Stimulated activated effector memory CD8-positive, alpha-beta T cell treated with anti-CD3 and anti-CD28 coated beads, Interleukin-12 subunit alpha, Interleukin-12 subunit beta, amount 100 ng/mL, for 72 hours (primary cell): ENCODE measurements at regions not wholly inside any gene's neighbourhood (a gene's known extent, or its start where the extent isn't known, plus 50 kb on each side); places are given as distances from the start of the nearest gene placed in this dataset.
A peak's percentile ranks its signal among the peaks of the same experiment; 100 is the strongest.
"Not testable (repeated sequence)": the region's sequence is repeated elsewhere in the genome, so short reads cannot be mapped to it uniquely, and the experiment has no call there.

Experiments used
- ATAC-seq: fragments of 150-1000 bp; cut with Tn5 transposase; 2 replicates; pipeline ENCODE4 v1.10.0; 2021
- DNase-seq, 2 donors: peaks; one replicate each; pipeline ENCODE4 v3.0.0; 2021 to 2022; ENCODE audit warnings: low spot score in 2 of 2
- H3K27ac Mint-ChIP-seq: one replicate; pipeline ENCODE4 v1.8.0; 2022; ENCODE audit warnings: mild to moderate bottlenecking, mixed read lengths
- H3K36me3 Mint-ChIP-seq: one replicate; pipeline ENCODE4 v1.8.0; 2022; ENCODE audit warnings: mild to moderate bottlenecking, mixed read lengths
- H3K4me1 Mint-ChIP-seq: one replicate; pipeline ENCODE4 v1.8.0; 2022; ENCODE audit warnings: mixed read lengths
- H3K4me3 Mint-ChIP-seq: one replicate; pipeline ENCODE4 v1.8.0; 2022; ENCODE audit warnings: mild to moderate bottlenecking, mixed read lengths
- H3K9me3 Mint-ChIP-seq: one replicate; pipeline ENCODE4 v1.8.0; 2022; ENCODE audit warnings: mixed read lengths

DNA sequence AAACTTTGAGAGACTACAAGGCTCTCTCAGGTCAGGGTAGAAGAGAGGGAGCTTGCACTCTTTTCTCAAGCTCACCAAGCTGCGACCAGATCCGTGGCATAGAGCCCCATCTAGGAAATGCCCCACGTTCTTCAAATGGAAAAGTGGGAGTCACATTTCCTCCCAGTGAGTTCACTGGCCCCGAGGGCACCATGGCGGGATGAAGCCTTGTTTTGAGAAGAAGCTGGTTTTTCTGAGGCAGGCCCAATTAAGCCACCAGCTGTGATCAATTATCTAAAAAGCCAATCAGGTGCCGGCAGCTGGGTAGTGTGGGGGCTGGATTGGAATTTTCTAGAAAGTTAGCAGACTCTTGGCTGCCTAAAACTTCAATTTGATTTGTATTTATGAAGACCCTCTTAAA, 101.4 kb downstream of the ZNF365 start:
- Mint-ChIP-seq H3K9me3 (no peaks in the 10 kb centered on the region), H3K27ac (no peak overlapping the region), H3K4me1 (no peaks in the 10 kb centered on the region), H3K36me3 (no peaks in the 10 kb centered on the region), H3K4me3 (no peak overlapping the region)
- DNase-seq (no peak), ATAC-seq (no peak)

GRCh38 chr10:62479523-62479922, 105.4 kb downstream of the ZNF365 start:
- H3K4me3 Mint-ChIP-seq = no peak overlapping the region
- no peak for DNase-seq

GRCh38 chr10:62480196-62480595, 106.0 kb downstream of the ZNF365 start:
- Mint-ChIP-seq H3K27ac (no peak overlapping the region), H3K9me3 (no peaks in the 10 kb centered on the region), H3K36me3 (no peaks in the 10 kb centered on the region), H3K4me3 (no peak overlapping the region), H3K4me1 (no peaks in the 10 kb centered on the region)
- ATAC-seq (no peak), DNase-seq (no peak)

More at GRCh38 chr10:62479523-62479922, 105.4 kb downstream of the ZNF365 start:
- no peak overlapping the region for H3K27ac Mint-ChIP-seq
- H3K9me3 Mint-ChIP-seq = no peaks in the 10 kb centered on the region
- no peaks in the 10 kb centered on the region for H3K36me3 Mint-ChIP-seq
- H3K4me1 Mint-ChIP-seq = no peaks in the 10 kb centered on the region
- ATAC-seq = no peak

GRCh38 chr10:62482581-62482980, 108.4 kb downstream of the ZNF365 start:
- no peak overlapping the region for H3K4me3 Mint-ChIP-seq
- no peak for DNase-seq
- ATAC-seq = no peak
- no peaks in the 10 kb centered on the region for H3K4me1 Mint-ChIP-seq
- H3K36me3 Mint-ChIP-seq = no peaks in the 10 kb centered on the region
- no peaks in the 10 kb centered on the region for H3K9me3 Mint-ChIP-seq
- no peak overlapping the region for H3K27ac Mint-ChIP-seq

DNA sequence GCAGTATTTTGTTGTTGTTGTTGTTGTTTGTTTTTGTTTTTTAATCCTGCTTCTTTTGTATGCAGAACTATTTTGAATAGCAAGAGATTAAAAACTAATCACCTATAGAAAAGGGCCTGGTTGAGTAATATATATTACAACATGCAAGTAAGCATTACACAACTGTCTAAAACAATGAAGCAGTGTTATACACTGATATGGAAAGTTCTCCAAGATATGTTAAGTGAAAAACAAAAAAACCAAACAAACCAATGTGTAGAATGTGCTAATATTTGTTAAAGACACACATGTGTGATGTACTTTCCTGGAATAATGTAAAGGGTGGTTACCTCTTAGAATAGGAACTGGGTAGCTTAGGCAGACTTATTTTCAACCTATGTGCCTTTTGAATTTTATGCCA, 117.4 kb downstream of the ZNF365 start:
- Mint-ChIP-seq H3K27ac (no peak overlapping the region), H3K9me3 (no peaks in the 10 kb centered on the region), H3K4me1 (no peaks in the 10 kb centered on the region), H3K36me3 (no peaks in the 10 kb centered on the region), H3K4me3 (no peak overlapping the region)
- no peak for ATAC-seq
- no peak for DNase-seq

DNA sequence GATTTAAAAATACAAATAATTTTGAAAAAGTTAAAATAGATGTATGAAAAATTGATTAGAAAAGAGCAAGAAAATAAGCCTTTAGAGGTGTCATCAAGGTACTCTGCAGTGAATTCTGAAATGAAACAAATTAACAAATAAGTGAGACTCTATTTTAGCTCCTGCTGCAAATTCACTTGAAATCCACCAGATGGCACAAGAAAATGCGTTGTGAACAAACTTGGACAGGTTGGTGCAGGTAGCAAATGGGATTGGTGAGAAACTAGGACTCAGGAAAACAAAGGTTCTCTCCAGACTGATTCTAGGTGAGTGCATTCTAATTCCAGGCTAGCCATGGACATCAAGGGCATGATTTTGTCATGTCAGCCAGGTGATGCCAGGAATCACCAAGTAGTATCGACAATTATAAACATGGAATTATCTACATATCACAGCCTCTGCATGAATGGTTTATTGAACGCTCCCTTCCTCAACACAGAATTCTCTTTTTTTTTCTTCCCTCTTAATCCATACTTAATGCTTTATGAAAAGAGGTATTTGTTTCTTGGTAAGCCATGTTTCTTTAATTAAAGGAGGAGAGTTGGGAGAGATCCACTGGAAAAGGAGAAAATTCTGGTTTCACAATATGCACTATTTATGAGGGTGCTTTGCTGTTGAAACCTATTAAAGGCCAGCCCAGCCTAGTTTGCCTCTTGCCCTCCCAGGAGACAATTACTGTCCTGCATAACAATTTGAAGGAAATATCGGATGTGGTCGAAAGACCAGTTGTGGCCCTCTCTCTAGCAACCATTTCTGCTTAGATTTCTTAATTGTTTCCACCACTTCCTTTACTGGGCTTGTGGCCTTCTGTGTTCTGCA, 118.1 kb downstream of the ZNF365 start:
- Mint-ChIP-seq H3K4me3 (no peak overlapping the region), H3K27ac (no peak overlapping the region), H3K9me3 (no peaks in the 10 kb centered on the region), H3K36me3 (no peaks in the 10 kb centered on the region), H3K4me1 (no peaks in the 10 kb centered on the region)
- no peak for ATAC-seq
- no peak for DNase-seq

DNA sequence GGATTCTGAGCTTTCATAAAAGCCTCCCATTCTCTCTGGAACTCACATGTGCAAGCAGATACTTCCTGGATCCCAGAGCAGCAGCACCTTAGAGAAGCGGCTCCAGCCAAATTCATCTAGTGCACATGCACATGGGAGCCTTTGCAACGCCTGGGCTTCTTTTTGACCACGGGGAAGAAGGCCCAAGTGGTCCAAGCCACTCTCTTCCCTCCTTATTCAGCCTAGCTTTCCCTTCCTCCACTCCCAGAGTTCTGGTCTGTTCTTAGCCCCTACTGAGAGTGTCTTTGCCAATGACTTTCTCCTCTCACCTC, 118.7 kb downstream of the ZNF365 start:
- no peaks in the 10 kb centered on the region for H3K36me3 Mint-ChIP-seq
- H3K27ac Mint-ChIP-seq = no peak overlapping the region
- no peaks in the 10 kb centered on the region for H3K4me1 Mint-ChIP-seq
- ATAC-seq = no peak
- H3K9me3 Mint-ChIP-seq = no peaks in the 10 kb centered on the region
- no peak overlapping the region for H3K4me3 Mint-ChIP-seq
- no peak for DNase-seq

DNA sequence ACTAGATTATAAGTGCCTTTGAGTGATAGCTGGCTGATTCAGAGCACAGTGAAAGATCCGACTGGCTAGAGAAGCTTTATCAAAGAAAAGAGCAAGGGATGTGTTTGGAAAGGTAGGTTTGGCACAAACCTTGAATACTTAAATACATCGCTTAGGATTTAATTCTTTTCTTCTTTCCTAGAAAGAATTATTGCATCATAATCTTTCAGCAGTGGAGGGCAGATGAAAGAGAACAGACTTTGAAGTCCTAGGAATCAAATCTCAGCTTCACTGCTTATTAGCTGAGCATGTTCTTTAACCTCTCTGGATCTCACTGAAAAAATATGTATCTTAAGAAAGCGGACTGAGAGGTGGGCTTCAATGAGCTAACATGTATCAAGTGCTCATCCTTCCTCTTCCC, 122.8 kb downstream of the ZNF365 start:
- Mint-ChIP-seq H3K9me3 (no peaks in the 10 kb centered on the region), H3K27ac (no peak overlapping the region), H3K4me3 (no peak overlapping the region), H3K36me3 (no peaks in the 10 kb centered on the region), H3K4me1 (no peaks in the 10 kb centered on the region)
- no peak for DNase-seq
- no peak for ATAC-seq

DNA sequence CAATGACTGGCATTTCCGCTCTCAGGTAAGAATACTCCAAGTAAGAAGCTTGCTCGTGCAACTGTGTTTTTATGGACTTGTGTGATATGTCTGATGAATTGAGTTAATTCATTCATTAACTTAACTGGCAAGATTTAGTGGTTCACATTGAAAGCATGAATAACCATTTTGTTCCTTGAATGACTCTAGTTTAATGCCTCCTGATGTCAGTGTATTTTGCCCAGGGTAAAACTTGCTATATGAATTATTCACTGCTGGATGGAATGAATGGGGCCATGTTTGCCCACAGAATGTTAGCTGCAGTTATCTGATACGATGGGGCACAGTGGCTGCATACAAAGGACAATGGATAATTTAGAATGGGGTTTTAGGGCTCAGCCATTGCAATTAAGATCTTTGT, 124.1 kb downstream of the ZNF365 start:
- Mint-ChIP-seq H3K4me3 (no peak overlapping the region), H3K9me3 (no peaks in the 10 kb centered on the region), H3K27ac (no peak overlapping the region), H3K4me1 (no peaks in the 10 kb centered on the region), H3K36me3 (no peaks in the 10 kb centered on the region)
- DNase-seq (no peak), ATAC-seq (no peak)

- not testable (repeated sequence) for H3K4me3 Mint-ChIP-seq, H3K27ac Mint-ChIP-seq, H3K4me1 Mint-ChIP-seq, ATAC-seq, H3K36me3 Mint-ChIP-seq, H3K9me3 Mint-ChIP-seq, DNase-seq
Observed at GRCh38 chr10:62500116-62500515, 125.9 kb downstream of the ZNF365 start.

GRCh38 chr10:62501547-62501946, 127.4 kb downstream of the ZNF365 start:
- H3K4me3 Mint-ChIP-seq = no peak overlapping the region
- peak; percentile 73 for ATAC-seq
- no peaks in the 10 kb centered on the region for H3K36me3 Mint-ChIP-seq
- no peak overlapping the region for H3K27ac Mint-ChIP-seq
- H3K4me1 Mint-ChIP-seq = no peaks in the 10 kb centered on the region
- no peaks in the 10 kb centered on the region for H3K9me3 Mint-ChIP-seq
- DNase-seq = no peak

DNA sequence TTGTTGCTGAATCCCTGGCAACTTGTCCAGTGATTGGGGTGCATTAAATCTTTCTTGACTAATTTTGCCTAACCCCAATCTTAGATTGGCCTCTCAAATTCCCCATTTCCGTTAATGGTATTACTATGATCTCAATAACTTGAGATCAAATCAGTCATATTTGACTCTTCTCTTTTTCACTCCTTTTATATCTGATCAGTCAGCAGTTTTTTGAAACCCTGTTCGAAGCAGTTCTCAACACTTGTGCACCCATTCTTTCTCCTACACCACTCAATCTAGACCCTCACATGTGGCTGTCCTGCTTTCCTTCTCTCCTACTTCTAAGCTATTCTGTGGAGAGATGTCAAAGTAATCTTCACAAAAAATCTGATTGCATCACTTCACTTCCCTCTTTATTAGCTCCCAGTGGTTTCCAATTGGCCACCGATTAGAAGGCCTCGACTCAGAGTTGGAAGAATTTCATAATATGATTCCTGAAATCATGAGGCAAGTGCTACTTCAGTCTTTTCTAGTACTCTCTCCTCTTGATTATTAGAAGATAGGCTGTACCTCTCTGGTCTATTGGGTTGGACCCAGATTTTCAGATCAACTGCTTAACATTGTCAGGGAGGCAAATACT, 128.9 kb downstream of the ZNF365 start:
- H3K4me1 Mint-ChIP-seq = no peaks in the 10 kb centered on the region
- no peak overlapping the region for H3K4me3 Mint-ChIP-seq
- no peak overlapping the region for H3K27ac Mint-ChIP-seq
- DNase-seq (no peak), ATAC-seq (no peak)
- no peaks in the 10 kb centered on the region for H3K36me3 Mint-ChIP-seq
- H3K9me3 Mint-ChIP-seq = no peaks in the 10 kb centered on the region

DNA sequence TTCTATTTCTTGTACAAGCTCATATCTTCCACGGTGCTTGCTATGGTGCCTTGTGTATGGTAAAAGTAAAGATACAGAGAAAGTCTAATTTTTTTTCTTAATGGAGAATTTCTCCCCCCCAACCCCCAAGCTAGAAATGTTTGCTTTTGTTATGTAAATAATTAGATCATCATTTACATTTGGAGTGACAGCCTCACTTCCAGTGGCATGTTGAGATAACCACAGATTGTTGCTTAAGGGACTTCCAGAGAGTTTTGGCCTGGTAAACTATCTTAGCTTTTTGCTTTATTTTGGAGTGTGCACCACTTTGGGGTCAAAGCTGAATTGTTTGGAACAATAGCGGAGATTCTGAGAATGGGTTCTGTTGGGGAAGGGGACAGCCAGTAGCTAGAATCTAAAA, 129.7 kb downstream of the ZNF365 start:
- no peak for DNase-seq
- H3K4me1 Mint-ChIP-seq = no peaks in the 10 kb centered on the region

GRCh38 chr10:62506371-62506770, 132.2 kb downstream of the ZNF365 start:
- peaks cover 4% of the 10 kb centered on the region for H3K4me1 Mint-ChIP-seq
- H3K27ac Mint-ChIP-seq = no peak overlapping the region
- no peak for ATAC-seq
- H3K4me3 Mint-ChIP-seq = no peak overlapping the region
- DNase-seq = no peak
- H3K9me3 Mint-ChIP-seq = no peaks in the 10 kb centered on the region
- no peaks in the 10 kb centered on the region for H3K36me3 Mint-ChIP-seq

More for the DNA sequence above, 129.7 kb downstream of the ZNF365 start:
- Mint-ChIP-seq H3K4me3 (no peak overlapping the region), H3K36me3 (no peaks in the 10 kb centered on the region), H3K9me3 (no peaks in the 10 kb centered on the region), H3K27ac (no peak overlapping the region)
- no peak for ATAC-seq

- Mint-ChIP-seq H3K36me3 (no peaks in the 10 kb centered on the region), H3K27ac (no peak overlapping the region), H3K4me3 (no peak overlapping the region), H3K4me1 (peaks cover 7% of the 10 kb centered on the region), H3K9me3 (no peaks in the 10 kb centered on the region)
- no peak for ATAC-seq
- no peak for DNase-seq
Observed at GRCh38 chr10:62511238-62511637, 137.1 kb downstream of the ZNF365 start.

GRCh38 chr10:62511656-62512055, 137.5 kb downstream of the ZNF365 start:
- DNase-seq (no peak), ATAC-seq (peak; percentile 64)
- no peaks in the 10 kb centered on the region for H3K36me3 Mint-ChIP-seq
- no peaks in the 10 kb centered on the region for H3K9me3 Mint-ChIP-seq
- no peak overlapping the region for H3K27ac Mint-ChIP-seq
- peaks cover 7% of the 10 kb centered on the region for H3K4me1 Mint-ChIP-seq
- H3K4me3 Mint-ChIP-seq = no peak overlapping the region
